ENCODE measurements at regions not wholly inside any gene's neighbourhood (a gene's known extent, or its start where the extent isn't known, plus 50 kb on each side); places are given as distances from the start of the nearest gene placed in this dataset.

- TF ChIP-seq AKNA (CRISPR knock-in tag; IDR thresholded peaks at IDR 0.05; ENCODE audit: borderline replicate concordance) (no peak), ZNF263 (CRISPR knock-in tag; IDR thresholded peaks at IDR 0.05) (no peak), ETV6 (CRISPR knock-in tag; conservative IDR thresholded peaks at IDR 0.05) (no peak), PRDM15 (CRISPR knock-in tag; IDR thresholded peaks at IDR 0.05) (no peak), GATAD2A (CRISPR knock-in tag; IDR thresholded peaks at IDR 0.05) (no peak), HNRNPH1 (optimal IDR thresholded peaks at IDR 0.05; ENCODE audit: low read depth, low read length) (no peak), POLR2A (IDR thresholded peaks at IDR 0.05; ENCODE audit: insufficient read depth in 1 of 2, low read depth in 2 of 2, low read length in 2 of 2) (no peak)
- TF ChIP-seq, protein P1, sequence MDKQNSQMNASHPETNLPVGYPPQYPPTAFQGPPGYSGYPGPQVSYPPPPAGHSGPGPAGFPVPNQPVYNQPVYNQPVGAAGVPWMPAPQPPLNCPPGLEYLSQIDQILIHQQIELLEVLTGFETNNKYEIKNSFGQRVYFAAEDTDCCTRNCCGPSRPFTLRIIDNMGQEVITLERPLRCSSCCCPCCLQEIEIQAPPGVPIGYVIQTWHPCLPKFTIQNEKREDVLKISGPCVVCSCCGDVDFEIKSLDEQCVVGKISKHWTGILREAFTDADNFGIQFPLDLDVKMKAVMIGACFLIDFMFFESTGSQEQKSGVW (CRISPR knock-in tag; IDR thresholded peaks at IDR 0.05; ENCODE audit: borderline replicate concordance), result no peak
- TF ChIP-seq, protein P2, sequence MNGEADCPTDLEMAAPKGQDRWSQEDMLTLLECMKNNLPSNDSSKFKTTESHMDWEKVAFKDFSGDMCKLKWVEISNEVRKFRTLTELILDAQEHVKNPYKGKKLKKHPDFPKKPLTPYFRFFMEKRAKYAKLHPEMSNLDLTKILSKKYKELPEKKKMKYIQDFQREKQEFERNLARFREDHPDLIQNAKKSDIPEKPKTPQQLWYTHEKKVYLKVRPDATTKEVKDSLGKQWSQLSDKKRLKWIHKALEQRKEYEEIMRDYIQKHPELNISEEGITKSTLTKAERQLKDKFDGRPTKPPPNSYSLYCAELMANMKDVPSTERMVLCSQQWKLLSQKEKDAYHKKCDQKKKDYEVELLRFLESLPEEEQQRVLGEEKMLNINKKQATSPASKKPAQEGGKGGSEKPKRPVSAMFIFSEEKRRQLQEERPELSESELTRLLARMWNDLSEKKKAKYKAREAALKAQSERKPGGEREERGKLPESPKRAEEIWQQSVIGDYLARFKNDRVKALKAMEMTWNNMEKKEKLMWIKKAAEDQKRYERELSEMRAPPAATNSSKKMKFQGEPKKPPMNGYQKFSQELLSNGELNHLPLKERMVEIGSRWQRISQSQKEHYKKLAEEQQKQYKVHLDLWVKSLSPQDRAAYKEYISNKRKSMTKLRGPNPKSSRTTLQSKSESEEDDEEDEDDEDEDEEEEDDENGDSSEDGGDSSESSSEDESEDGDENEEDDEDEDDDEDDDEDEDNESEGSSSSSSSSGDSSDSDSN (CRISPR knock-in tag; IDR thresholded peaks at IDR 0.05), result no peak
- TF ChIP-seq, protein P3, sequence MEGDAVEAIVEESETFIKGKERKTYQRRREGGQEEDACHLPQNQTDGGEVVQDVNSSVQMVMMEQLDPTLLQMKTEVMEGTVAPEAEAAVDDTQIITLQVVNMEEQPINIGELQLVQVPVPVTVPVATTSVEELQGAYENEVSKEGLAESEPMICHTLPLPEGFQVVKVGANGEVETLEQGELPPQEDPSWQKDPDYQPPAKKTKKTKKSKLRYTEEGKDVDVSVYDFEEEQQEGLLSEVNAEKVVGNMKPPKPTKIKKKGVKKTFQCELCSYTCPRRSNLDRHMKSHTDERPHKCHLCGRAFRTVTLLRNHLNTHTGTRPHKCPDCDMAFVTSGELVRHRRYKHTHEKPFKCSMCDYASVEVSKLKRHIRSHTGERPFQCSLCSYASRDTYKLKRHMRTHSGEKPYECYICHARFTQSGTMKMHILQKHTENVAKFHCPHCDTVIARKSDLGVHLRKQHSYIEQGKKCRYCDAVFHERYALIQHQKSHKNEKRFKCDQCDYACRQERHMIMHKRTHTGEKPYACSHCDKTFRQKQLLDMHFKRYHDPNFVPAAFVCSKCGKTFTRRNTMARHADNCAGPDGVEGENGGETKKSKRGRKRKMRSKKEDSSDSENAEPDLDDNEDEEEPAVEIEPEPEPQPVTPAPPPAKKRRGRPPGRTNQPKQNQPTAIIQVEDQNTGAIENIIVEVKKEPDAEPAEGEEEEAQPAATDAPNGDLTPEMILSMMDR (CRISPR knock-in tag; IDR thresholded peaks at IDR 0.05), result no peak
Measured at GRCh38 chr20:11738852-11739251, 178.8 kb upstream of the BTBD3 start.
